ENCODE measurements at regions not wholly inside any gene's neighbourhood (a gene's known extent, or its start where the extent isn't known, plus 50 kb on each side); places are given as distances from the start of the nearest gene placed in this dataset.

- no peak for TF ChIP-seq POLR2AphosphoS5 (IDR thresholded peaks at IDR 0.05; ENCODE audit: low read depth, low read length)
- no peak for TF ChIP-seq TAF1 (IDR thresholded peaks at IDR 0.05; ENCODE audit: borderline replicate concordance, insufficient read depth, low read length)
- TF ChIP-seq REST (IDR thresholded peaks at IDR 0.05; ENCODE audit: insufficient read depth in 1 of 2, low read depth in 2 of 2, low read length in 2 of 2) = no peak
These were observed 182.4 kb upstream of the ADCY2 start for GRCh38 chr5:7213525-7213924.
